Stimulated activated CD8-positive, alpha-beta memory T cell treated with anti-CD3 and anti-CD28 coated beads, Interleukin-7, amount 100 ng/mL, for 48 hours (primary cell): ENCODE measurements at regions not wholly inside any gene's neighbourhood (a gene's known extent, or its start where the extent isn't known, plus 50 kb on each side); places are given as distances from the start of the nearest gene placed in this dataset.

Experiments used
- DNase-seq, 2 donors: peaks; one replicate each; pipeline ENCODE4 v3.0.0-alpha.2; 2020; ENCODE audit warnings: low read depth in 1 of 2; ENCODE audit errors: extremely low read depth in 1 of 2

GRCh38 chr5:4053136-4053535 lies 457.5 kb downstream of the IRX1 start:
- no peak for DNase-seq

- no peak for DNase-seq
These were observed 458.5 kb downstream of the IRX1 start for GRCh38 chr5:4054092-4054491.

DNA sequence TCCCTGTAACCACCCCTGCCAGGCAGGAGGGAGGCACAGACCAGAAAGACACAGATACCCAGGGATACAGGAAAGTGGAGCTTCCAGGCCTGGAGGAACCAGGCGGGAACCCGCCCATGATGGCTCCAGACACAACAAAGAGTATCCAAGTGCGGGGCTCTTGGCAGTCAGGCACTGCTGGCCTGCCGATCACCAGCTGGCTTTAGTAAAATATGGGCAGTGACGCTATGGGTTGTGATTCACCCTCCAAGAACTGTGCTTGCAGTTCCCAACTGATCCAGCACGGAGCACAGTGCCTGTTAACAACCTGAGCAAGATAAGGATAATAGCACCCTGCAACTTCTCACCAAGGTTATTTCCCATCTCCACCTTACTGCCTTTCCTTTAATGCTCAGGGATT lies 463.3 kb downstream of the IRX1 start:
- no peak for DNase-seq

- no peak for DNase-seq
These were observed 470.1 kb downstream of the IRX1 start for GRCh38 chr5:4065472-4066320.

- no peak for DNase-seq
These were observed 472.5 kb downstream of the IRX1 start for GRCh38 chr5:4068171-4068570.

DNA sequence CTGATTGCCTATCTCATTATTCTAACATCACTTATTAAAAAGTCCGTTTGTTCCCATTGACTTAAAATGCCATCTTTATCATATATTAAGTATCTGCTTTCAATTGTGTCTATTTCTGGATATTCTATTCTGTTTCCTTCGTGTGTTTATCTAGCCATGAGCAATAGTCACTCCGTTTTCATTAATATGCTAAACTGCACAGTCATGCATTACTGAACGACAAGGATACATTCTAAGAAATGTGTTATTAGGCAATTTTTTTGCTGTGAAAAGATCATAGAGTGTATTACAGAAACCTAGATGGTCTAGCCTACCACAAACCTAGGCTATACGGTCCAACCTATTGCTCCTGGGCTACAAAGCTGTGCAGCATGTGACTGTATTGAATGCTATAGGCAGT lies 482.9 kb downstream of the IRX1 start:
- no peak for DNase-seq

GRCh38 chr5:4079831-4080230 lies 484.2 kb downstream of the IRX1 start:
- no peak for DNase-seq

DNA sequence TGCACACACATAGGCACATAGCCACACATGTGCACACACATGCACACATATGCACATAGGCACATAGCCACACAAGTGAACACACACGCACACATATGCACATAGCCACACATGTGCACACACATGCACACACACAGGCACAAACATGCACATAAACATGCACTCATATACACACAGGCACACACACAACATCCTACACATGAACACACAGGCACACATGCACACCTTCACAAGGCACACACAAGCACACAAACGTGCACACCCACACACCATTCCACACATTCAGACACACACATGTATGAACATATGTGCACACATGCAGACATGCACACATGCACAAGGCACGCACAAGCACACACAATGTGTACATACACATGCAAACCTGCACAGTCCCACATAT lies 484.7 kb downstream of the IRX1 start:
- DNase-seq: no peak

DNA sequence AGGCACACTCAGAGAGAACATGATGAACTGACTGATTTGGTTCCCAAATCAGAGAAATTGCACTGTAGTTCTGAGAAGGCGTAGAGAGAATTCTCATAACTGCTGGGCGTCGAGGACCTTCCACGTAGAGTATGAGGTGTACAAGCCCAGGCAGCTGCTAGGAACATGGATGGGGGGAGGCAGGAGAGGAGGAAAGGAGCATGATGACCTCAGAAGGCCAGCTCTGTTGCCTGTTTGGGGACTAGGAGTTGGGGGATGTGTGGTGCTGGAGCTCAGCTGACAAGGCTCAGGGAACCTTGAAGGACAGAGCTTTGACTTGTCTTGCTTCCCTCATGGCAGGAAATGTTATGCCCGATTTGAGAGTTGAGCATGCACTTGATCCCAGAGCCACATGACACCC lies 485.4 kb downstream of the IRX1 start:
- DNase-seq: no peak

DNA sequence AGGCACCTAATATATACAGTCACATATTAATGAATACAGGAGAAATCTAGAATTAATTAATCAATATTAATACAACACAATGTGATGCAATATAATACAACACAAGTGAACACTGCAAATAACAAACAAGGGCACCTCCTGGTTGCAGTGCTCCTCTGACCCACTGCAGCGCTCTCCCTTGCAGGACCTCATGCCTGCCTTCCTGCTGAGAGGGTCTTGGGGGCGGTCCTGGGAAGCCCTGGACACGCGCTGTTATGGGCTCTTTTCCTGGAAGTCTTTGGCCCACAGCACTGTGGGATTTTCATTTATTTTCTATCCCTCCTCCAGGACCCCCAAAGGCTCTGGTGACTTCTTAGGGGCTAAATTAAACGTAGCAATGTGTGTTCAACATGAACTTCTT lies 485.8 kb downstream of the IRX1 start:
- no peak for DNase-seq

DNA sequence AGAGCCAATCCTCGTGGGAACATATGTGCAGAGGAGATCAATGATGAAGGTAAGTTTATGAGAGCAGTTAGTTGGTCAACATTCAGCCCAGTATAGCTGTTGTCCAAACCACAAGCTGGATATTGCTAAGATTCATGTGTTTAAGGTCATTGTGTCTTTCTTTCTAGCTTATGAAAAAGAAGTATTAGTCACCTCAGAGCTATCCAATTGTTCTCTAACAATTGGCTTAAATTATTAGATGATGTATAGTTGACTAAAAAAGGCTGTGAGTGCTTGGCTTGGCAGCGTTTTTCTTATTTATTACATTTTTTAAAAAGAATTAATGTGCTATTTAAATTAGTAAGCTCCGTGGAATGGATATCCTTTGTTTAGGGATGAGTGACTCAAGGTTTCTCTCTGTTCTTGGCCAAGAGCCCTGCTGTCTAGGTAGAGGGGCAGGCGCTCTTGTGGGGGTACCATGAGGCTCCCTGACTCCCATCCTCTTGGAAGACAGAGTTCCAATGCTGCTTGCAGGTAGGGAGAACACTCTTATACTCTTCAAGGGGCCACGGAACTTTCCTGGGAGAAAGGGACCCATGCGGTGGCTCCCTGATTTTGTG lies 487.4 kb downstream of the IRX1 start:
- no peak for DNase-seq

GRCh38 chr5:4083591-4084337 lies 488.1 kb downstream of the IRX1 start:
- no peak for DNase-seq

DNA sequence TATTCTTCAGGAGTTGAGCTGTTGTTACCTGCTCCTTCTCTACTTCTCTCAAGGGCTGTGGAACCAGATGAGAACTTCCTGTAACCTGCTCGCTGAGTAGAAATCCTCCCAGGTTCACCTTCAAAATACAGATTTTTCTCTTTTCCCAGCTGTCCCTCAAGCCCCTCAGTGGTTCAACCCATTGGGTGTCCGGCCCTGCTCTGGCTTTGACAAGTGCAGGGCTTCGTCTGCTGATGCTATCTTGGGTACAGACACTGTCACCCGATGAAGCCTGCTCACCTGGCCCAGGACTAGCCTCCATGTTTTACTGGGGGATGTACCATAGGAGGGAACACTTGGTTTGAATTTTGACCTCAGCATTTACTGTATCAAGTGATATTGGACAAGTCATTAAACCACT lies 490.4 kb downstream of the IRX1 start:
- no peak for DNase-seq

GRCh38 chr5:4087110-4087509 lies 491.5 kb downstream of the IRX1 start:
- no peak for DNase-seq

GRCh38 chr5:4089087-4089486 lies 493.5 kb downstream of the IRX1 start:
- no peak for DNase-seq

DNA sequence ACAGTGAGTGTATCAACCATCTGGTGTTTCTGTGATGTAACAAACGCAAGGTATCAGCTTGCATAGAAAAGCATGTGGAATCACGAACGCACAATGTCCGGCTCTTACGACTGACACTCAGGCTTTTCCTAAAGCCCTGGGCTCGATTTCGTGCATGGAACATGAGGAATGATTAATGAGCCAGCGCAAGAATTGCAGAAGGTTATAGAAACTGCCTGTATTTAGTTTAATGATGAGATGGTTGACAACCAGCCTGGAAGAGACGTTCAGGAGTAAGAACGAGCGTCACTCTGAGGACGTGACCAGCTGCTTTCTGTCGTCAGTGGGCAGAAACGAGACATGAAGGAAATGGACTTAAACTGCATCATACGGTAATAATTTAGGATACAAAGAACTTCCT lies 497.6 kb downstream of the IRX1 start:
- no peak for DNase-seq

GRCh38 chr5:4093970-4094369 lies 498.3 kb downstream of the IRX1 start:
- no peak for DNase-seq

DNA sequence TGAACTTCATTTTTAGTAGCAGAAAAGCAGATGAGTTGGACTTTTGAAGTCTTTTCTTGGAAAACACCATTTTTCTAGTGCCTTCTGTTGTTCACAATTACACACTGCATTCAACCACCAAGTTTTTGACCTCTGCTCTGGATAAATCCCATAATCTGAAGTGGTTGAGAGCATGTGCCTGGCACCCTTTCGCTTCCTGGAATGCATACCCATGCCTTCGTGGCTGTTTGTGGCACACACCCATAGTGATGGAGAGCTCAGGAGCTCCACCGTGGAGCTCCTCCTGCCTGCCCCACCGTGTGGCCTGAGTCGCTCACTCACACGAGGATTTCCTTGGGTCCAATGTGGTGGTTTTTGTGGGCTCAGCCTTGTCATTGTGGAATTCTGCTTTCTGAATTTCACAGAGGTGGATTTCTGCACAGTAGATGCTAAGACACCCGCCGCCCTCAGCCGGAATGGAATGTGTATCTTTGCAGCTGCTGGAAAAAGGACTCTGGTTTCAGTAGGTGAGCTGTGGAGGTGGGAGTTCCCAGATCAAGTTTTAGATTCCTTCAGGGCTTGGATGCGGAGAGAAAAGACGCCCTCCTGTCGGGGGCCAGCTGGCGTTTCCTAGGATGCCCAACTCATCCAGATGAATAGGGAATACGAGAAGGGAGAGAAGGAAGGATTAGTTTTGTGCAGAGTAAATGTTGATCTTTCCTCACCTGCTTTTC lies 500.4 kb downstream of the IRX1 start:
- no peak for DNase-seq

DNA sequence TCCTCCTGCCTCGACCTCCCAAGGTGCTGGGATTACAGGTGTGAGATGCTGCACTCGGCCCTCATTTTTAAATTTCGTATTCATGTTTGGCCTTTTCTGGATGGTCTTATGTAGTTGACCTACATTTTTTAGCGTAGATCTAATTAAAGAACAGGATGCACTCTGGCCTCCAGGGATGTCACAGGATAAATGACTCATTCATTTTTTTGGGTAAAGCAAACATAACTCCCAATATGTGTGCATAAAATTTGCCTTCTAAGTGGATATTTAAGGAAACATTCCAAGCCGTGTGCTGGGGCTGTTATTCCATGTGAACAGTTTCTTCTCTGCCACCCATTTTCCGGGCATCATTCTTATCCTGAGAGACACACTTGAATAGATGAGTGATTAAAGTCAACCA lies 501.6 kb downstream of the IRX1 start:
- no peak for DNase-seq

DNA sequence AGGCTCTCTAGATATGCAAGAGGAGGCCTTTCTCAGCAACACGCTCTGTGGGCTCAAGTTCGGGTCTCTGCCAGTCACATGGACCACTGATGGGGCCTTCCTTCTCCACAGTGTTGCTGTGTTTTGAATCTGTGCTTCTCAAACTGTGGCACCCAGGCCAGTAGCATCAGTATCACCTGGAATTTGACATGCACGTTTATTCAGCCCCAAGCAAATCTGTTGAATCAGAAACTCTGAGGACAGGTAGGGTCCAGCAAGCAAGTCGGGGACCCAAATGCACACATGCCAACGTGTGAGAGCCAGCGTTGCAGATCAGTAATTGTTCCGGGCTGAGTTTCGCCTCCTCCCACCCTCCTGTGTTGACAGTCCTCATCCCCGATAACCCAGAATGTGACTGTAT lies 502.6 kb downstream of the IRX1 start:
- DNase-seq: no peak

DNA sequence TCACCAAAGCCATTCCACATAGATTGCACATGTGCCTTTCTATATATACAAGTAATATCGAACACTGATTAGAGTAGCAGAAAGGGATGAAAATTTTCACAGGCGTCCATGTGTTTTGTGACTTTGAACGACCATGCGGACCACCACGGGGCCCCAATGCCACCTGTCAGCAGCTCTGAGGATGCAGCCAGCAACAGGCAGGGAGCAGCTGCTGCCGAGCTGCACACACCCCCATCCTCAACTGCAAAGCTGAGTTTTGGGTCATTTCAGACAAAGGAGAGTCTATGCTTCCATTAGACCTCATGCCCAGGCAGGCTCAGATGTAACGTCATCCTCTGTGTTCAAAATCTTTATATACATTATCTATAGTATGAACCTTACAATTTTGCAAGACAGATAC lies 503.8 kb downstream of the IRX1 start:
- DNase-seq: no peak
